ENCODE measurements at regions not wholly inside any gene's neighbourhood (a gene's known extent, or its start where the extent isn't known, plus 50 kb on each side); places are given as distances from the start of the nearest gene placed in this dataset.
A peak's percentile ranks its signal among the peaks of the same experiment; 100 is the strongest.

GRCh38 chr2:151083856-151084795 is 177.5 kb downstream of the RBM43 start:
- Mint-ChIP-seq H3K4me1 (no peaks in the 10 kb centered on the region), H3K36me3 (no peaks in the 10 kb centered on the region), H3K4me3 (no peak overlapping the region), H3K9me3 (no peaks in the 10 kb centered on the region), H3K27me3 (no peaks in the 10 kb centered on the region), H3K27ac (no peak overlapping the region)
- no peak for DNase-seq
- CTCF ChIA-PET: no interaction called here

- H3K4me3 Mint-ChIP-seq: no peak overlapping the region
- no peaks in the 10 kb centered on the region for H3K4me1 Mint-ChIP-seq
- H3K27ac Mint-ChIP-seq: no peak overlapping the region
- H3K27me3 Mint-ChIP-seq: no peaks in the 10 kb centered on the region
- H3K9me3 Mint-ChIP-seq: no peaks in the 10 kb centered on the region
- DNase-seq: no peak
- H3K36me3 Mint-ChIP-seq: no peaks in the 10 kb centered on the region
- CTCF ChIA-PET: no interaction called here
These were observed 182.8 kb downstream of the RBM43 start for GRCh38 chr2:151078889-151079288.

- no peak for DNase-seq
- H3K4me1 Mint-ChIP-seq: no peaks in the 10 kb centered on the region
- H3K27me3 Mint-ChIP-seq: no peaks in the 10 kb centered on the region
- H3K36me3 Mint-ChIP-seq: no peaks in the 10 kb centered on the region
- no peak overlapping the region for H3K27ac Mint-ChIP-seq
- CTCF ChIA-PET: no interaction called here
- no peak overlapping the region for H3K4me3 Mint-ChIP-seq
- H3K9me3 Mint-ChIP-seq: no peaks in the 10 kb centered on the region
These were observed 189.8 kb downstream of the RBM43 start for GRCh38 chr2:151071906-151072305.

- Mint-ChIP-seq H3K4me3 (no peak overlapping the region), H3K27ac (no peak overlapping the region), H3K4me1 (no peaks in the 10 kb centered on the region), H3K36me3 (no peaks in the 10 kb centered on the region), H3K9me3 (no peaks in the 10 kb centered on the region), H3K27me3 (no peaks in the 10 kb centered on the region)
- no peak for DNase-seq
- CTCF ChIA-PET: no interaction called here
These were observed 190.3 kb downstream of the RBM43 start for GRCh38 chr2:151071382-151071781.

GRCh38 chr2:151070253-151070652 is 191.4 kb downstream of the RBM43 start:
- Mint-ChIP-seq H3K36me3 (no peaks in the 10 kb centered on the region), H3K4me3 (no peak overlapping the region), H3K27ac (no peak overlapping the region), H3K9me3 (no peaks in the 10 kb centered on the region), H3K27me3 (no peaks in the 10 kb centered on the region), H3K4me1 (no peaks in the 10 kb centered on the region)
- CTCF ChIA-PET: no interaction called here
- no peak for DNase-seq

GRCh38 chr2:151067658-151068369 is 193.8 kb downstream of the RBM43 start:
- no peak overlapping the region for H3K4me3 Mint-ChIP-seq
- H3K4me1 Mint-ChIP-seq: no peaks in the 10 kb centered on the region
- no peak overlapping the region for H3K27ac Mint-ChIP-seq
- CTCF ChIA-PET: interaction anchor here (1.6 kb wide), 1 partner anchor 16 kb away, joined by 3 read pairs; no protein-coding TSS in a partner anchor
- DNase-seq: no peak
- no peaks in the 10 kb centered on the region for H3K36me3 Mint-ChIP-seq
- H3K27me3 Mint-ChIP-seq: no peaks in the 10 kb centered on the region
- no peaks in the 10 kb centered on the region for H3K9me3 Mint-ChIP-seq

GRCh38 chr2:151063271-151063670 is 198.4 kb downstream of the RBM43 start:
- Mint-ChIP-seq H3K36me3 (no peaks in the 10 kb centered on the region), H3K27ac (no peak overlapping the region), H3K4me1 (no peaks in the 10 kb centered on the region), H3K27me3 (peaks cover 5% of the 10 kb centered on the region), H3K4me3 (no peak overlapping the region), H3K9me3 (no peaks in the 10 kb centered on the region)
- no peak for DNase-seq
- CTCF ChIA-PET: no interaction called here

- Mint-ChIP-seq H3K9me3 (no peaks in the 10 kb centered on the region), H3K36me3 (no peaks in the 10 kb centered on the region), H3K27ac (no peak overlapping the region), H3K4me1 (no peaks in the 10 kb centered on the region), H3K4me3 (no peak overlapping the region), H3K27me3 (peaks cover 5% of the 10 kb centered on the region)
- DNase-seq: no peak
- CTCF ChIA-PET: no interaction called here
These were observed 201.4 kb downstream of the RBM43 start for GRCh38 chr2:151060287-151060686.

- no peak for DNase-seq
- H3K36me3 Mint-ChIP-seq: no peaks in the 10 kb centered on the region
- no peaks in the 10 kb centered on the region for H3K9me3 Mint-ChIP-seq
- no peak overlapping the region for H3K4me3 Mint-ChIP-seq
- peaks cover 5% of the 10 kb centered on the region for H3K27me3 Mint-ChIP-seq
- H3K4me1 Mint-ChIP-seq: no peaks in the 10 kb centered on the region
- CTCF ChIA-PET: no interaction called here
- H3K27ac Mint-ChIP-seq: no peak overlapping the region
These were observed 204.8 kb downstream of the RBM43 start for GRCh38 chr2:151056870-151057269.

- no peak overlapping the region for H3K4me3 Mint-ChIP-seq
- no peaks in the 10 kb centered on the region for H3K9me3 Mint-ChIP-seq
- no peaks in the 10 kb centered on the region for H3K36me3 Mint-ChIP-seq
- H3K4me1 Mint-ChIP-seq: no peaks in the 10 kb centered on the region
- no peak for DNase-seq
- H3K27me3 Mint-ChIP-seq: no peaks in the 10 kb centered on the region
- CTCF ChIA-PET: no interaction called here
- H3K27ac Mint-ChIP-seq: no peak overlapping the region
These were observed 208.0 kb downstream of the RBM43 start for GRCh38 chr2:151053661-151053990.

- CTCF ChIA-PET: interaction anchor here (0.9 to 1.5 kb wide), 2 partner anchors 86 to 117 kb away, joined by 3 read pairs; no protein-coding TSS in a partner anchor
- no peaks in the 10 kb centered on the region for H3K4me1 Mint-ChIP-seq
- H3K36me3 Mint-ChIP-seq: no peaks in the 10 kb centered on the region
- H3K27ac Mint-ChIP-seq: no peak overlapping the region
- H3K27me3 Mint-ChIP-seq: no peaks in the 10 kb centered on the region
- H3K9me3 Mint-ChIP-seq: no peaks in the 10 kb centered on the region
- no peak overlapping the region for H3K4me3 Mint-ChIP-seq
- no peak for DNase-seq
These were observed 208.6 kb downstream of the RBM43 start for GRCh38 chr2:151052850-151053660.

GRCh38 chr2:151051574-151052220 is 210.0 kb downstream of the RBM43 start:
- peak; percentile 44 for DNase-seq
- Mint-ChIP-seq H3K36me3 (no peaks in the 10 kb centered on the region), H3K4me3 (no peak overlapping the region), H3K27me3 (no peaks in the 10 kb centered on the region), H3K9me3 (no peaks in the 10 kb centered on the region), H3K4me1 (no peaks in the 10 kb centered on the region), H3K27ac (no peak overlapping the region)
- CTCF ChIA-PET: interaction anchor here (0.7 to 2.7 kb wide), 7 partner anchors 17 to 1456 kb away, joined by 3 to 12 read pairs (median 3); no protein-coding TSS in a partner anchor

GRCh38 chr2:151049746-151050145 is 211.9 kb downstream of the RBM43 start:
- no peaks in the 10 kb centered on the region for H3K36me3 Mint-ChIP-seq
- no peak overlapping the region for H3K4me3 Mint-ChIP-seq
- CTCF ChIA-PET: interaction anchor here (0.6 to 2.7 kb wide), 2 partner anchors 1452 to 1457 kb away, joined by 3 to 12 read pairs; no protein-coding TSS in a partner anchor
- H3K4me1 Mint-ChIP-seq: no peaks in the 10 kb centered on the region
- no peak for DNase-seq
- no peaks in the 10 kb centered on the region for H3K9me3 Mint-ChIP-seq
- no peaks in the 10 kb centered on the region for H3K27me3 Mint-ChIP-seq
- H3K27ac Mint-ChIP-seq: no peak overlapping the region
